CD4-positive, alpha-beta T cell treated with Interleukin-17A for 1 hour (primary cell): ENCODE measurements at regions not wholly inside any gene's neighbourhood (a gene's known extent, or its start where the extent isn't known, plus 50 kb on each side); places are given as distances from the start of the nearest gene placed in this dataset.

ENCODE experiments used
- DNase-seq: peaks from one replicate; pipeline ENCODE4 v3.0.0-alpha.2; 2020

DNA sequence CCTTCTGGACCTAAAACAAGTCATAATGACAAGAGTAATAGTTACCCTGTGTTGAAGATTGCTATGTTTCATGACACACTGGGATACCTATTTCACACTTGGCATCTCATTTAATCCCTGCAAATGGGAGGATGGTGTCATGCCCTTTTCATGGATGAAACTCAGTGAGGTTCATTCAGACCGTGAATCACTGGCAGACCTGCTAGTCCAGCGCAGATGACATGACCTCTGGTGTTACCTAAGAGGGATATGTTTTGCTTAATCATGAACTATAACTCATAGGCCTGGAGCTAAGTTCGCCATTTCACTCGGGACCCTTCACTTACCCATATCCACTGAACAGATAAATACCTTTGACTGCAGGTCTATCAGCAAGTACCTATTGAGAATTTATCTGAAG lies 286.6 kb upstream of the FMN2 start:
- DNase-seq, result no peak

DNA sequence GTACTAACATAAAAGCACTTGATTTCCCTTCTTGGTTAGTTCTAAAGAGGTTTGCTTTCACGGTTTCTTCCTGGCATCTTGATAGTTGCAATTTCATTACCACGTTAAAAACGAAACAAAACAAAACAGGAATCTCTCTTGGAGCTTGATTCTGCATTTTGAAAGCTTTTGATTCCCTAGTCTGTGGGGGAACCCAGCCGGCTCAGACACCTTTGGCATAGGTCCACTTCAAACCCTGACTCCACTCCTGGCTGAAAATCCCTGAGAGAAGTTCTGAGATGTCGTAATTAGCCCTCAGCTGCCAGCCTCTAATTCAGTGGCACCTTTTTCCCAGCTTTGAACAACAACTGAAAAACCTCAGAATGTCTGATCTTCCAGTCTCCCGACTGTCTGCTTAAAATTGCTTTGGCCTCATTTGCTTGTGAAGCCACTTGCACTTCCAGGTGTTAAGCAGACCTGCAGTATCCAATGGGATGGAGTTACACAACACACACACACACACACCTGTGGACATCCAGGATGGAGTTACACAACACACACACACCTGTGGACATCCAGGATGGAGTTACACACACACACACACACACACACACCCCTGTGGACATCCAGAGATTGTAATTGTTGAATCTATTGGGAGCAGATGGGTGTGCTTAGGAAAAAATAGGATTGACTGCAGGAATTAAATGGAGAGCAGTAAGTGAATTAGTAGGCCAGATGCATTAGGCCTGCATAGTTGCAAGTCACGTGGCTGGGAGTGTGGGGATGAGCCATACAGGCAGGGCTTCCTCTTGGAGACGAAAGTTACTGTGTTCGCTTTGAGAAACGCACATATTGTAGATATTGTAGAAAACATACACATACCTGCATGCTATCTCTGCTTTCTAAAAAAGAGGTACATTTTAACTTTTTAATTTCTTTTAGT lies 285.6 kb upstream of the FMN2 start:
- DNase-seq, result no peak

DNA sequence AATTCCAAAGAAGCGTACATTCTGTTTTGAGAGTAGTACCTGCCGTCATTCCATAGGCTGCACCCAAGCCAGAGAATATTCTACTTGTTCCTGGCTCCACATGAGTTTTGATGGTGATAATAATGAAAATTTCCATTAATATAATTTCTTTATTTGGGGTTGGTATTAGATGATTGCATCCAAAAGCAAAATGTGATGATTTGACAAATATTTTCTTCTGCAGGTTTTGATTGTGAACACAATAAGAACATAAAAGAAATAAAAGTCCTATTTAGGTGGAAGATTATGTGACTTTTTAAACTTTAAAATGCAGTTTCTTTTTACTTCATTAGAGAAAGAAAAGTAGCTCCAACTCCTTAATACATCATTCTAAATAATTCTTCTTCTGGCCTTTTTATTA lies 284.8 kb upstream of the FMN2 start:
- DNase-seq, result no peak

DNA sequence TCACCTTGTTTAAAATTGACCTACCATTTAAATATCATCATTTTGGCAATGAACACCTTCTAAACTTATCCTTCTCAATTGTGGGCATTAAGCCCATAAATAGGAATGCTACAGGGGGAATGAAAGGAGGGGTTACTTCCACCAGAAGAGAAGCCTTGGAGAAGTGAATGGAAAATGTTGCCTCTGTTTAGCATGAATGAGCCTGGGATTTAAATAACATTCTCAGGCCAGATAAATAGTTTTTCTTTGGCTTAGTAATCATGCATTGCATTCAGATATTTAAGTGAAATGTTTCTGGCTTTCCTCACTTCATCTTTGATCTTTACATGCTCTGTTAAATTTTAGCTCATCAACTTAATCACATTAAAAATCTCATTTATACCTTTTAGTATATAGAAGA lies 284.3 kb upstream of the FMN2 start:
- no peak for DNase-seq

DNA sequence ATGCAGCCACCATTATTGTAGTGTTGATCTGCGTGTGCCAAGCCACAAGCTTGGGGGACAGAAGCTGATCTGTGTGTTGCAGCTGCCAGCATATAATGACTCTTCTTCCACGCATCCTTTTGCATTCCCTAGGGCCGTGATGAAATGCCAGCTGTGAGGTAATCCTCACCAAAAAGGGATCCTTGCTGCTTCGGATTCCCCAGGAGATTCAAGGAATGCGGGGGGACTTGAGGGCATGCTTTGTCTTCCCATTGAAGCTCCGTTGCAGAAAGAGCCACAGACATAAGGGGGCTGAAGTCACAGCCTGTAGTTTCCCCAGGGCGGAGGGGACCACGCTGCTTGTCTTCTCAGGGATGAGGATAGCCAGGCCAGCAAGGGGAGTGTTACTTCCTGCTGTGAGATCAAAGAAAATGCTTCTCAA lies 281.6 kb upstream of the FMN2 start:
- DNase-seq, result no peak

DNA sequence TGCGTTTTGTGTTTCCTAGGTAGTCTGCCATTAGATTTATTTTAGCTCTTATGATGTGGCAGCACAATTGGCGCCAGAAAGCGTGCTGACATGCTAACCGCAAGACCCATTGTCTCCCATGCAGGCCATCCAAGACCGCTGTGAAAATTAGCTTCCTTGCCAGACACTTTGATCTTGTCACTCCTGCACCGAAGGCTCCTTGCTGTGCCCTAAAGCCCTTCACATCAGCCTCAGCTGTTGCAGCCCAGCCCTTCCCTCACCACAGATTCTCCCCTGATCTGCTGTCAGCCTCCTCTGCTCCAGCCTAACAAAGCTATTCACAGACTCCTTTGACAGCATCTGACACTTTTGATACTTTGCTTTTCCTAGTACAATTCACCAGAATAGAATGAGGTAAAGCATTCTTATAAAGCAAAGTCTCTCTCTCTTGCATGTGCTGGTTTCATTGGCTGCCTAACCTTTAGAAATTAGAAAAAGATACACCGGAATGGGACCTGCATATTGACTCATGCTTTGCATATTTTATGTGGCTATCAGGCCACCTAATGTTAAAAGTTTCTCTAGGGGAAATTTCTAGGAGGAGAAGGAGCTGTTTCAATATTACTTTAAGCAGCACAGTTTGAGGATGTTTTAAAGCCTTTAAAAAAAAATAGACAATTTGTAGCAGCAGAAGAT lies 280.3 kb upstream of the FMN2 start:
- no peak for DNase-seq

DNA sequence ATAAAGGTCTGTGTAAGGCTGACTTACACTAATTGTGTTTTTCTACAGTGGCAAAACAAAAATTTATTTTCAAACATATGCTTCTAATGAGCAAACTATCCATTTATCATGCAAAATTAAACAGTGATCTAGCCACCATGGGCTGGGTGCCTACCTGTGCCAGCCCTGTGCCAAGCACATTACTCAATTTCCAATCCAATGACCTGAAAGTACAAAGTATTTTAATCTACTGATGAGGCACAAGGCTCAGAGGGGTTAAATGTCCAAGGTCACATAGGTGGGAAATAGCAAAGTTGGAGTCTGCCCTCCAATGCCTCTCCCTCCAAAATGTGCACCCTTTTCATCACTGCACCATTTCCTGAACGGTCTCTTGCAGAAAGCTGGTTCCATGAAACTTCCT lies 279.1 kb upstream of the FMN2 start:
- no peak for DNase-seq

DNA sequence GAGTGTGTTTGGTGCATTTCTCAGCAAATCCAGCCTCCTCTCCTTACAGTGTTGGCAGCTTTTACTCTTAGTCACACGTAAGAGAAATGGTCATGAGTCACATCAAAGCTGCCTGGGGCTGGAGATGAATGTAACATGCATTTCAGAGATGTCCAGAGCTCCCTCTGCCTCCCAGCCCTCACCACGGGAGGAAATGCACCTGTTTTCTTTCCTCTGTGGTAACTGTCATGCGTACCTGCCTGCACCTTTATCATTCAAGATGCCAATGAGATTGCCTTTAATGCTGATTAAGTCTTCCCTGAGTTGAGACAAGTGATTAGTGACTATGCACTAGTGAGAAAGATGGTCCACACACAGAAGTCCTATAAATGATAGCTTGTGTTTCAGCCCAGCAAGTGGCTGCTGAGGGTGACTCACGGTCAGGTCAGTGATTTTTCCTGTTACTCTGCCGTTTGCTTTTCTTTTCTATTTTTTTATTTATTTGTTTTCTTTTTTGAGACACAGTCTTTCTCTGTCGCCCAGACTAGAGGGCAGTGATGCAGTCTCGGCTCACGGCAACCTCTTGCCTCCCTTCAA lies 277.3 kb upstream of the FMN2 start:
- DNase-seq, result peak; percentile 10

DNA sequence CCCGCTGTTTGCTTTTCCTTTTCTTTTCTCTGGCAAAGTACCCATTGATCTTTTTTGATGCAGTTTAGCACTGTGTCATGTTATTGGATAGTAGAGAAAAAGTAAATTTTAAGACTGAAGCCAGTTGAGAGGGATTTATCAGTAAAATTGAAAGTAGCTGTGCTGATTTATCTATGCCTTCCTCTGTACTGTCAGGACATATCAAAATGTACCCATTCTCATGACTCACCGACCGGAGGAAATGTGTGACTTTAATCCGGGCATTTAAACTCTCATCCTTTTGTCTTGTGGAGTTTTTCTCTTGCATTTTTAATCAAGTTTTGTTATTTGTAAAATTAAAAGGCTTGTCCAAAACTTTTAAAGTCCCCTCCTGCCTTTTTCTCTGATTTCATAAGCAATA lies 276.6 kb upstream of the FMN2 start:
- DNase-seq, result no peak

DNA sequence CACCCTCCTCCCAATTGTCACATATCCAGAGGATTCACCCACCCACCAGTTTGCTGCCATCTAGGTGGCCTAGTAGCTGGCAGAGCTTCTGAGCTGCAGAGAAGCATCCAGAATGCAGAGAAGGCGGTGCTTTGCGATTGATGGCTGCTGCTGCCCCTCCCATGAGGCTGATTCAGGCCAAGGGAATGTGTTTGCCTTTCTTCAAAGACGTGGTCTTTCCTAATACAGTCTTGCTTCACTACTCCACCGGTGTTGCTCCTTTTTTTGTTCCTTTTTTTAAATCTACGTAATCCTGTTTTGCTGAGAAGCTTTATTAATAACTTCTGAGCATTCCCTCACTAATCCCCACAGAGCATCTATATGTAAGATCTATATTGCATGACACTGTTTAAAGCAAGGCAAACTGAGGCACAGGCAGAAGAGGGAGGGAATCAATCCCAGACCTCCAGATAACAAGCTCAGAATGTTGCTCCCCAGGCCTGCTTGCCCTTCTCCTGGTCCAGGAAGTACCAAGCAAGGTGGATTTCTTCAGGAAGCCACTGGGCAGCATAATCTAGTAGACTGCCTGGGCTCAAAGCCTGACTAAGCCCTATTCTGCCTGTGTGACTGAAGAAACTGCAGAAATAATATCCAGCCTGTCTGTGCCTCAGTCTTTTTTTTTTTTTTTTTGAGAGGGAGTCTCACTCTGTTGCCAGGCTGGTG lies 275.5 kb upstream of the FMN2 start:
- DNase-seq, result no peak

DNA sequence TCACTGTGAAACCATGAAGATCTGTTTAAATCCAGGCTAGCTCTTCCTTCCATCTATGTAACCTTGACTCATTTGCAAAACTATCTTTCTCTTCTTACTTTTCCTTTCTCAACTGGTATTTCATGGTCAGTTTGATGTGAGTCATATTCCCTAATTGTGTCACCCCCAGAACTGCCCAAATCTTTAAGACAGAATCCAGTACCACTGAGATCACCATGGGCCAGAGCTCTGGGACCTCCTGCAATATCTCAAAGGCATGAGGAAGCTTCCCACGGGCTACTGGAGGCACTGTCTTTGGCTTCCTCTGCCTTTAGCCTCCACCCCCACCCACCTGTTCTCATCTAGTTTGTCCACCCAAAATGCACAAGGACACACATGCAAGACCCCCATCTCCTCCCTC lies 274.4 kb upstream of the FMN2 start:
- DNase-seq, result no peak

DNA sequence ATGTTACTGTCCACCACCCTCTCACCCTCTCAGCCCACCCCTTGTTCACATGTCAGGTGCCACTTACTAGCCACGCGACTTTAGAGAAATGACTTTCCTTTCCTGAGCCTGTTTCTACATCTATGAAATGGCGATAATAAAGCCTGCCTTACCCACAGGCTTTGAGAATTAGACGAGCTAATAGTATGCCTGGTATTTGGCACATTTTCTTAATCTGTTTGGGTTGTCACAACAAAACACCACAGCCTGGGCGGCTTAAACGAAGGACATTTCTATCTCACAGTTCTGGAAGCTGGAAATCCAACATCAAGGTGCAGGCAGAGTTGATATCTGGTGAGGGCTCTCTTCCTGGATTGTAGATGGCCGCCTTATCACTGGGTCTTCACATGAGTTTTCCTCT lies 273.9 kb upstream of the FMN2 start:
- DNase-seq, result no peak

DNA sequence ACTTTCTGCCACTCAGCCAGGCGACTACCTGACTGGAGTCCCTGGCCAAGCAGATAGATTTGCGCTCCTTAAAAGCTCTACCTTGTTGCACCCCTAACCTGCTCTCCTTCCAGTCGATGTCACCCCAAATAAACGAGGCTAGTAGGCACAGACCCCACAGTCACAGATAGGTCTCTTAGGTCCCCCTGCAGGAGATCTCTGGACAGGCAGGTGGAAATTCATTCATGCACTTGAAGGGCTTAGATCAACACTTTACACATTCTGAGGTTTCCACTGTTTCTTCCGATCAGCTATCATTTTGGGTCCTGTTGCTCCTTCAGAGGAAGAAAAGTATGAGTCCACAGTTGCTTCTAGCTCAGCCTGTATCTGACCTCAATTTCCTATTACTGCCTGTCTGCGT lies 272.6 kb upstream of the FMN2 start:
- peak; percentile 15 for DNase-seq

DNA sequence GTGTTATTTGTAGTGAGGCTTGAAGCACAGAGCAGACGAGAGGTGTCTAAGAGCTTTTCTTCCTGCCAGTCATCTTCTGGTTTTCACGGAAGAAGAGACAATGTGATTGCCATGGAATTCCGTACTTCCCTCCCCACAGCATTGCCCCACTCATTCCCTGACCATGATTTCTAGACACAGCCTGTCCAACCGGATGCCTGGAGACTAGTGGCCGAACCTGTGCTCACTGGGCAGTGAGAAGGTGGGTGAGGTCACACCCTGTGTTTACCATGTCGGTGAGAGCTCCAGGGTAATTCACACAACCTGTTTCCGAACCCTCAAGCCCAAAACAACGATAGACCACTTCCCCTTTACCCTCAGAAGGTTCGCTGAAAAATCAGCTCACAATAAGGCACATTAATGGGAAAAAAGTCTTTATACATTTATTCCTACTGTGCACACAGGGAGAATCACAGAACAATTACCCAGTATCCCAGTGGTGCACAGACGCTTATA lies 271.9 kb upstream of the FMN2 start:
- no peak for DNase-seq

DNA sequence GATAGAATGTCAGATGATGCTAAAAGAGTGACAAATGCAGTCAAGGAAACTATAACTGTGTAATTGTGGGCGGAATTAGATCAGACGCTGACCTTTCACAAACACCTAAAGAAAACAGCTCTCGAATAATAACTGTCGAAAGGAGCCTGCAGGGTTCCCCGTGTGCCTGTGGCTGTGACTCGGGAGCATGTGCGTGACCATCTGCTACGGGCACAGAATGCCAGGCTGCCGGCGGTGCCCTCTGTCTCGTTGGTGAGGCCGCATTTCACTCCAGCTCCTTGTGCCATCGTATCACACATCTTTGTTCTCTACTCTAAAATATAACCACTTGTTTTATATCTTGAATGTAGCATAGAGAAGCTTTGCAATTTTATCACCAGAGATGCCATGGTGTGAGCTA lies 267.8 kb upstream of the FMN2 start:
- no peak for DNase-seq

DNA sequence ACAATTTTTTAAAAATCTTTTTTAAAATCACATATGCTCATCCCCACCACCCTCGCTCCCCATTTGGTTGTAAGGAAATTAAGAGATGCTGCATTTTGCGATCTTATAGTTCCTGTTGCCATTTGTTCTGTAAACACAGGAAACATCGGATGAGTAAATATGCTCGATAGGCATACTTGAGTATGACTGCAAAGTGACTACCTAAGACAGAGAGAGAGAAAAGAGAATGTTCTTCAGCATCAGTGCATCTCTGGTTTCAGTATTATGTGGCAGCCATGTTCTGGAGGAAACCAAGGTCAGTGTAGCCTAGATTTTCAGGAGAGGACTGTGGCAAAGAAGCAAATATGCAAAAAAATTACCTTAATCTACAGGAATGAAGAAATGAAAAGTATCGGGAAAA lies 265.5 kb upstream of the FMN2 start:
- no peak for DNase-seq

DNA sequence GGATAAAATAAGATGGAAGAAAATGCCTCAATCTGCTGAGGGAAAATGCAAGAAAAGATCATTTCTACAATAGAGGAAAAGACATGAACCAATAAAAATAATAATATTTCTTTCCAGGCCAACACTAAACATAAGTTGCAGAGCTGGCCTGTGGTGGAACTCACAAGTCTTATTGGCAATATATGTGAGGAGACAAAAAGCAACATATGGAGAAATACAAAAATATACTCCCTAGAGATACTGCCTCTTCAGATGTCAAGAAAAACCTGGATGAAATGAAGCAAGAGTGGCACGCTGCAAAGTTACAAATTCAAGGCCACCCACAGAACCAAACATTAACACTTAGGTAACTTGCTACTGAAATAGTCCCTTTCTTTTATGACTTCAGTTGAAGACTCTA lies 264.9 kb upstream of the FMN2 start:
- DNase-seq, result no peak

DNA sequence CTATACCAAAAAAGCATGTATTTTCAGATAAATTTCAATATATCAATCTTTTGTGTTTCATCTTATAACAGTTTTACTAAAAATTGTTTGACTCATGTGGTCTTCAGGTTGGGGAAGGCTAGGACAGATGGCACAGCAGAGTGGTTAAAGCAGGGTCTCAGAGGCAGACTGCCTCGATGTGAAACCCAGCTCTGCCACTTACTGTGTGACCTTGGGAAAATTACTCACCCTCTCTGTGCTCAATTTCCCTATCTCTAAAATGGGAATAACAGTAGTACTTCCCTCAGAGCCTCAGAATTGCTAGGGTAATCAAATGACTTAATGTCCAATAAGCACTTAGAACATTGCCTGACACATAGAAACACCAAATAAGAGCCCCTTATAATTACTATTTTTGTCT lies 262.1 kb upstream of the FMN2 start:
- no peak for DNase-seq

DNA sequence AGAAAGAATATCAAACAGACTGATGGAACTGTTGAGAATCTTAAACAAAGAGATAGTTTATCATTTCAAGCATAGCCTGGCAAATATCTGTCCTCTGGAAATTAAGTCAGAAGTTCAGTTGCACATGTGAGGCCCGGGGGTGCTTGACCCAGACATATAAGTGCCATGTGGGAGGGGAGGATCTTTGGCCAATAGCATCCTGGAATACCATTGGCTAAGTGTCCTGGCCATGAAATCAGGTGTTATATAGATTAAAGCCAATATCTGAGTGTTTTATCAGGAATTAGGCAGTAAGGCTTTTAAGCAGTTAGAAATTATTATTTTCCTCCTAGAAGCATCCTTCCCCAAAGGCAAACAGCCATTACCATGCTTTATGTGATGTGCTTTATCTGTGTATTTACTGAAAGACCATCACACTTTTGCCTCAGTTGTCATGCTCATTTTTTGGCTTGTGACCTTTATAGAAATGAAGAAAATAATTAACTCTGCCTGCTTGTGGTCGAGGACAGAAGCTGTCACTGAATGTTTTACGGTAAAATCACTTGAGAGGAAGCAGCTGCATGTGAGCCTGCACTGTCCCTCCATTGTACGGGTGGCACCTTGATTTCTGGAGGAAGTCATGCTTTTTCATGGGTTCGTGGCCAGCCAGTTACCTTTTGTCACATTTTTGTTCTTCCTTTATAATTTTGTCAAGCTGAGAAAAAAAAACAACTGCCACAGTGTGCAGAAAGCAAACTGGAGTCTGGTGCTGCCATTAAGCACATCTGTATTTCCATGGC lies 259.9 kb upstream of the FMN2 start:
- DNase-seq, result no peak

DNA sequence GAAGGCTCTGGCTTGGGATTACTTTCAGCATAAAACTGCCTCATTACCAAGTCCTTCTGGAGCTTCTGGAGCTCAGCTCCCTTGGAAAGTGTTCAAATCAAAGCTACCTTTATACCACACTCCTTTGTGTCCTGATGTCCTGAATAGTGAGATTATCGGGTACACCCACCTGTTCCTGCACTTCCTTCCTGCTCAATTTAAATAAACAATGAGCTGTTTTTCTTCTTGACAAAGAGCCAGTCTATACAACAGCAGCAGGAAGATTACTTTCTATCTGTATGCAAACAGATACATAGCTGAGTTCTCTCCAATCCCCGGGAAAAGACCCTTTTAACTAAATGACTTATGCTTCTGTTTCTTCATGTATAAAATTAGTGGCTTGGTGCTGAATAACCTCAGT lies 258.0 kb upstream of the FMN2 start:
- no peak for DNase-seq

DNA sequence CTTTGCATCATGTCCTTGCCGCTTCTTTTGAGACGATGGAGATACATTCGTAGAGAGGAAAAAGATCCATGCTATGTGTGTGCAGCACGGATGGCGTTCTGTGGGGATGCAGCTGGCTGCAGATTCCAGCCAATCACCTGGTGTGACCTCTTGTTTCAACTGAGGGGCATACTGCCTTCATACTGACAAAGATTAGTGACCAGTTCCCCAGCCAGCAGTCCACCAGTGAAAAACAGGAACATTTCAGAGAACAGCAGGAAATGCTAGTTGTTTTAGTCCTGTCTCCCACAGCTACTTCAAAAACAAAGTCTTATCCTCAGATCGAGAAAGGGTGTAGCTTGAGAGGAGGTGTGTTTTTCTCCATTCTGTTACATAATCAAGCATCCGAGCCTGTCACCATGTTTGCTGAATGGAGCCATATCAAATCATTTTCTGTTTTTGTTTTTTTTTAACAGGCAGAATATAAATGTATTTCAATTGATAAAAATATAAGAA lies 255.7 kb upstream of the FMN2 start:
- no peak for DNase-seq

DNA sequence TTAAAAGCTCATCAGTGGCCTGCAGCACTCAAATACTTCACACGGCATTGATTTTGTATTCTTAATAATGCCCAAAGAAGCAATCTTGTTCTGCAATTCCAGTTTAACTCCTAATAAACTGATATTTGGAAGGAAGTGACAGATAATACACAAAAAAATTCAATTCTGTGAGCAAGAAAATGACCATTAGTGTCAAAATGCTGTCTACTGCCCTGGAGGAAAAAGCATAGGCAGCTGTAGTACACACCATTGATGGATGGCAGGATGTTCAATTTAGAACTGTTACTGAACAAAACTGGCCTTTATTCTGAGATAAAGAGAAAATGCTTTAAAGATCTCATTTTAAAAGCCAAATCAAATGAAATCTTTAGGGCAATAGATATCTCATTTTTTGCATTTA lies 251.3 kb upstream of the FMN2 start:
- no peak for DNase-seq
